ENCODE measurements at regions not wholly inside any gene's neighbourhood (a gene's known extent, or its start where the extent isn't known, plus 50 kb on each side); places are given as distances from the start of the nearest gene placed in this dataset.

GRCh38 chr16:13393816-13394215, 492.4 kb downstream of the SHISA9 start:
- no peak for DNase-seq (ENCODE audit: low read depth in 3 of 3)

DNA sequence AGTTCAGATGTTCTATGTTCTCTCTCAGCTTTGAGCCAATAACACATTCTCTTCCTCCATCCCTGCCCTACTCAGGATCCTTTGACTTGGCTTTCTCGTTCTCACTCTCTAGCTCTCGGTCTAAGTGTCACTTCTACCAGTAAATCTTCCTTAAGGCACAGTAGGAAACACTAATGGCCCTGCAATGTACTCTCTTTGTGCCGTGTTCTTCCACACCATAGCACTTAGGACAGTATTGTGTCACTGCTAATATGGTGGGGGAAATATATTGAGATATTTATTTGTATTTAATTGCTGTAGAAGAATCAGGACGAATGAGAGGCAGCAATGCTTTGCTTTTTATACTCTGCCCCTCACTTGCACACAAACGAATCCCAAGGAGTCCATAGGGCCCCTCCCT, 493.1 kb downstream of the SHISA9 start:
- no peak for DNase-seq (ENCODE audit: low read depth in 3 of 3)

DNA sequence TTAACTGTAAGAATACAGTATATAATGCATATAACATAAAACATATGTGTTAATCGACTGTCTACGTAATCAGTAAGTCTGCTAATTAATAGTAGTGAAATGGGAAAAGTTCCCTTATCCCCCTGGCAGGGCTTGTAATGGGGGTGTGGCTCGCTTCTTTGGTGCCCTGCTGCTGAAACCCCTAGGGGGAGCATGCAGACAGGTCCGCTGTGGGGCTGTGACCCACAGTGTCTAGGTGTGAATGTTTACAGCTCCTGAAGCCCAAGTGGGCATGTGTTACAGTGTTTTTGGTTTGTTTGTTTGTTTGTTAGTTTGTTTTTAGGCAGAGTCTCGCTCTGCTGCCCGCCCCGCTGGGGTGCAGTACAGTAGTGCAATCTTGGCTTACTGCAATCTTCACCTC, 495.7 kb downstream of the SHISA9 start:
- no peak for DNase-seq (ENCODE audit: low read depth in 3 of 3)

- no peak for DNase-seq (ENCODE audit: low read depth in 3 of 3)
Observed at GRCh38 chr16:13401641-13402040, 500.2 kb downstream of the SHISA9 start.

GRCh38 chr16:13402601-13403000, 501.2 kb downstream of the SHISA9 start:
- DNase-seq (ENCODE audit: low read depth in 3 of 3), result no peak

DNA sequence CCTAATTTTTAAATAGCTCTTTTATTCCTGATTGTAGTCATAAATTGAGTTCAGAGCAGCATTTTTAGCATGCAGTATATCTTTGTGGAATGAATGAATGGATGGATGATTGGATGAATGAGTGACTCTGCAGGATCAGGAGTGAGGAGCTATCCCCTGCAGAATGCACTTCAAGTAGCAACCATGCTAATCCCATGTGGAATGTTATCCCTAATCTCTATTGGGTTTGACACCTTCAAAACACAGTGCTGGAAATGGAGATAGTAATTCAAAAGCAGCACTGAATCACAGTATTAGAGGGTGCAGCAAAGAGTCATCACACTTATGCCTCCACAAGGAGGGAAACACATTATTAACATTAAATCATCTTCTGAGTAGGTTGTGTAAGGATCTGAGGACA, 501.9 kb downstream of the SHISA9 start:
- no peak for DNase-seq (ENCODE audit: low read depth in 3 of 3)

- DNase-seq (ENCODE audit: low read depth in 3 of 3), result no peak
Observed at GRCh38 chr16:13414154-13414553, 505.8 kb upstream of the ERCC4 start.

DNA sequence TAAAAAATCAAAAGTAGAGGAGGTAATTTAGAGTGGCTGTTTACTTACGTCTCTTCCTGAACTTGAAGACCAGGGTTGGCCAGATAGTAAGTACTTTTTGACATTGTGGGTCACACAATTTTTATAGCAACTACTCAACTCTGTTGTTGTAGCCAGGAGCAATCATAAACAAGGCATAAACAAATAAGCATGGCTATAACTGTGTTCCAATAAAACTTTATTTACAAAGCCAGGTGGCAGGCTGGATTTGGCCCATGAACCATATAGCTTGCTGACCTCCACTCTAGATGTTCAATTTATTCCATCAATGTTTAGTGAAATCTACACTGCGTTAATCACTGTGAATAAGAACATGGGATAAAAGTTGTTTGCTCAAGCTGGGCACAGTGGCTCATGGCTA, 500.4 kb upstream of the ERCC4 start:
- no peak for DNase-seq (ENCODE audit: low read depth in 3 of 3)

GRCh38 chr16:13421726-13422125, 498.2 kb upstream of the ERCC4 start:
- DNase-seq (ENCODE audit: low read depth in 3 of 3), result no peak

GRCh38 chr16:13425836-13426235, 494.1 kb upstream of the ERCC4 start:
- DNase-seq (ENCODE audit: low read depth in 3 of 3), result no peak

DNA sequence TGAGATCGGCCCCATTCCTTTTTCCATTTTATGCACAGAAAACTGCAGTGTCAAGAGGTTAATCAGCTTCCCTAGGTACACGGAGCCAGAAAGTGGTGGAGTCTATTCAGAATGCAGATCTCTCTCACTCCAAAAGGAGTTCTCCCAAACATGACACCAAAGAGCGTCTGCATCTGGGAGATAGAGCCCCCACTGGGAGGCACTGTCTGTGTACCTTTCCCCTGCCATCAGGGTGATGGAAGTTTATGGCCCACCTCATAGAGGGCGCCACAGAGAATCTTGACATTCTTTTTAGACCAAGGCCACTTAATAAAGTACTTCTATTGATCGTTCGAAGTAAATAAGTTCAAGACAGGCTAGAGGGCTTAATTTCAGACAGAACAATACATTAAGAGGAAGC, 493.7 kb upstream of the ERCC4 start:
- no peak for DNase-seq (ENCODE audit: low read depth in 3 of 3)

DNA sequence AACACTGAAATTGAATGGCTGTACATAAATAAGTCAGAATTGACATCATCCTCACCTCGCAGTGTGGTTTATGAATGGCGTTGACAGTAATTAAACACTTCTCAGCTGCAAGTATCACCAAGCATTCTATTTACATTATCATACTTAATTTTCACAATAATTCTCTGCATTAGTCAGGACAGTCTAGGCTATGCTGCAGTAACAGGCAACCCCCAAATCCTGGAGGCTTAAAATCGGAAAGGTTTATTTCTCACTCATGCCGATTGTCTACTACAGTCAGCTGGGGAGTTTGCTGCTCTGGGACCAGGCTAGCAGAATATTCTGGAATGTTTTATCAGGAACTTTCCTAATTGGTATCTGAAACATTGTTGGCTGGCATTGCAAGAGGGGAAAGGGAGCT, 493.2 kb upstream of the ERCC4 start:
- DNase-seq (ENCODE audit: low read depth in 3 of 3), result no peak

GRCh38 chr16:13427943-13428342, 492.0 kb upstream of the ERCC4 start:
- DNase-seq (ENCODE audit: low read depth in 3 of 3), result no peak

DNA sequence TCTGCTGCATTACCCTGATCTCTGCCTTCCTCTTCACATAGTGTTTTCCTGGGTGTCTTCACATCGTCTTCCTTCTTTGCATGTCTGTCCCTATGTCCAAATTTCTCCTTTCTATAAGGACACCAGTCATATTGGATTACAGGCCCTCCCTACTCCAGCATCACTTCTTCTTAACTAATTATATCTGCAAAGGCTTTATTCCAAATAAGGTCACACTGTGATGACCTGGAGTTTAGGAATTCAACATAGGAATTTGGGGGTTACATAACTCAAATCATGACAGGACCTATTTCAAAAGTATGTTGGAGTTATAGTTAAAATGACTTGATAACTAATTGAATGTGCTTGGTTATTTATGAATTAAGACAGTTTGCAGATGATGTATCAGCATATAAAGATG, 490.5 kb upstream of the ERCC4 start:
- DNase-seq (ENCODE audit: low read depth in 3 of 3), result no peak

DNA sequence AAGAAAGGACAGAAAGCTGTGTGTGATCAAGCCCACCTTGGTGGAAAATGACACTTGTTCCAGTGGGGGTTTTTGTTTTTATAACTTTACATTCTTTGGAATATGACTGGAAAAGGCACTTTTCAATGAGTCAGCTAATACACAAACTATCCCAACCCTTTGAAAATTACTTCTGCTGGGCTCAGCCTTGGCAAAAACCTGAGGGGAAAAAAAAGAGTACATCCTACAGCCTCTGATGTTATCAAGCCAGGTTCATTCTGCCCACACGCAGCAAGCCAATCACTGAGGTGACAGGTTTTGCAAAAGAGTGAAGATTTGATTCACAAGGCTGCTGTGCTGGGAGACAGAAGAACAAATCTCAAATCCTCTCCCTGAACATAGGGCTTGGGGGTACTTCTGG, 484.5 kb upstream of the ERCC4 start:
- no peak for DNase-seq (ENCODE audit: low read depth in 3 of 3)

GRCh38 chr16:13435873-13436474, 484.0 kb upstream of the ERCC4 start:
- DNase-seq (ENCODE audit: low read depth in 3 of 3), result no peak

DNA sequence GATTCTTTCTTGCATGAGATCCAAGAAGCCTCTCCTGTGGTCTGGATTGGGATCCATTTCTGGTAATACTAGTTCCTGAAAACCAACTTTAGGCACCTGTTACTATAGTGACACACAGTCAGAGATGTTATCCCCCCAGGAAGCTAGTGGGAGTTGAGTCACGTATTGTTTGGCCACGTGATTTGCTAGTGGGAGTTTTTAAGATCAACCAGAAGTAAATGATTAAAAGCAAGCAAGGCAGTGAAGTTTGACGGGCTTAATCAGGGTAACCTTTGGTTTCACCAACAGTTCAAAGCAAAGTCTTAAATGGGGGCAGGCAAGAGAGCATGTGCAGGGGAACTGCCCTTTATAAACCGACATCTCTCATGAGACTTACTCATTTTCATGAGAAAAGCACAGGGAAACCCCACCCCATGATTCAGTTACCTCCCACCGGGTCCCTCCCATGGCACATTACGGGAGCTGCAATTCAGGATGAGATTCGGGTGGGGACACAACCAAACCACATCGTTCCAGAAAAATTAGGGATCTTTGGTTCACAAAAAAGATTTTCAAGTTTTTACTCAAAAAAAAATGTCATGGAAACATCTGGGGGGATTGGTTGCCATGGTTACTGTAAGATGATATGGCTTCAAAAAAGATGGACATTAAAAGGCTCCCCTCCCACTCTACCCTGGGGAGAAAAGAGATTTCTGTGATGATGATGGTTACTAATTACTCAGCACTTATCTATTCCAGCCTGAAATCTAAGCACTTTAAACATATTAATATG, 483.1 kb upstream of the ERCC4 start:
- DNase-seq (ENCODE audit: low read depth in 3 of 3), result no peak

DNA sequence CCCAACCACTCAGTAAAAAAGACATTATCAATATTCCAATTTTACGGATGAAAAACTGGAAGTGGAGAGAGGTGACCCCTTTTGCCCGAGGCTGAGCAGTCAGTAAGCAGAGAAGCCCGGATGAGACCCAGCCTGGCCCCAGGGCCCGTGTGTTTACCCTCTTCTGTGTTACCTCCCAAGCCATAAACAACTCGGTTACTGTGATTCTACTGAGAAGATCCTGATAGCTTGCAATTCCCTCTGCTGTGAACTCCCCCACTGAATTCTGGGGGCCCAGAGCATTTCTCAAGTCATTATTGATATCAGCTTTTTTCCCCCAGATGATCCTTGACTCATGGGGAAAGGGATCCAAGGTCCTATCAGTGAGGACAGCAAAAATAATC, 482.6 kb upstream of the ERCC4 start:
- no peak for DNase-seq (ENCODE audit: low read depth in 3 of 3)

DNA sequence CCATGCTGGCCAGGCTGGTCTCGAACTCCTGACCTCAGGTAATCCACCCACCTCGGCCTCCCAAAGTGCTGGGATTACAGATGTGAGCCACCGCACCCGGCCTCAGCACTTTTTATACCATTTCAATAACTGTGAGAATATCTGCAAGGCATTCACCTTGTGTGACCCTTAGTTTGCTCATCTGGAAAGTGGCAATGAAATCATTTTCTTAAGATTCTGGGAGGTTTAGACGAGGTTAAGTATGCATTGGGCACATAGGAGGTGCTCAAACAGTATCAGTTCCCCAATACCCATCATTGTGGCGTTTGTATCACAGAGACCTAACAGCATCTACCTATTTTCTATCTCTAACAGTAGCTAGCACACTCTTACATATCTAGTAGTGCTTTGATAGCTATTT, 481.9 kb upstream of the ERCC4 start:
- no peak for DNase-seq (ENCODE audit: low read depth in 3 of 3)

- DNase-seq (ENCODE audit: low read depth in 3 of 3), result no peak
Observed at GRCh38 chr16:13439766-13440165, 480.2 kb upstream of the ERCC4 start.

DNA sequence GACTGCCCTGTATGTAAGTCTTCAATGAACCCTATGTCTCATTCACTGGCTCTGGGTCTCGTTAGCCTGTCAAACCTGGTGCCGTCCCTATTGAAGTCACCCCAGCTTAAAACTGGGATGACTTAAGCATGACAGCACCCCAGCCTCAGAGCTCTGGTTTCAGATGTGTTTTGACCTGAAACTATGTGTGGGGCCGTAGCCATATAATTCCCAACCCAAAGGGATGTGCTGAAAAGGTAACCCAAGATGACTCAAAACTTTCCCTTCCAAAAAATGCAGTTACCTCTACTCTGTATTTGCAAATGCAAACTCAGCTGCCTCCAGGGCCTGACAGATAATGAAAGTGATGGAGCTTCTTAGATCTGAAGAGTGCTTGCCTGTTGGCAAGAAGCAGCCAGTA, 478.3 kb upstream of the ERCC4 start:
- no peak for DNase-seq (ENCODE audit: low read depth in 3 of 3)

GRCh38 chr16:13448346-13448745, 471.6 kb upstream of the ERCC4 start:
- no peak for DNase-seq (ENCODE audit: low read depth in 3 of 3)

DNA sequence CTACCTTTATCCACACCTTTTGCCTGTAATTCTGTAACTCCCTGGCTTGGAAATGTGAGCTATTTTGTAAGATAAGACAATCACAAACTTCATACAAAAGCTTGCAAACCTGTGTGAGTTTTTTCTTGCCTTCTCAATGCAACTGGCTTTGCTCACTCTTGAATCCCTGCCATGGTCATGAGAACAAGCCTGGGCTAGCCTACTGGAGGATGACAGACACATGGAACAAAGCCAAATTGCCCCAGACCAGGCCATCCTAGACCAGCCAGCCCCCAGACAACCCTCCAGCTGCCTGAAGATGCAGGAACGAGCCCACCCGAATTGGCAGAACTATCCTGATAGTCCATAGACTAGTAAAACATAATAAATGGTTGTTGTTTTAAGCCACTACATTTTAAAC, 466.6 kb upstream of the ERCC4 start:
- no peak for DNase-seq (ENCODE audit: low read depth in 3 of 3)

Measured in stimulated activated CD4-positive, alpha-beta T cell treated with anti-CD3 and anti-CD28 coated beads, TNF-alpha, amount 100 ng/mL, for 48 hours (primary cell).